GM12878 (cell line): ENCODE measurements at regions not wholly inside any gene's neighbourhood (a gene's known extent, or its start where the extent isn't known, plus 50 kb on each side); places are given as distances from the start of the nearest gene placed in this dataset.

Experiments used
- ATAC-seq: fragments of 200-7000 bp; cut with Tn5 transposase; 3 replicates; pipeline ENCODE4 v1.9.1; 2020; ENCODE audit warnings: mild to moderate bottlenecking, moderate library complexity
- BruUV-seq: library from RNA; stranded (reverse); fragments of 400-500 nt; replicated peaks from 2 replicates; lab custom pipeline; 2021; lab: Mats Ljungman, UMichigan
- CTCF ChIA-PET: fragments of 300-600 bp; sonication (Branson Sonifier 250); formaldehyde crosslinking; extraction: SDS; loops from one replicate; lab custom pipeline; 2021; ENCODE audit warnings: inconsistent platforms; lab: Yijun Ruan, JAX
- POLR2A ChIA-PET: fragments of 350-600 bp; formaldehyde crosslinking; extraction: SDS; loops from one replicate; lab custom pipeline; 2021; ENCODE audit warnings: inconsistent platforms; lab: Charles Lee
- RAD21 ChIA-PET: fragments of 300-600 bp; sonication (Branson Sonifier 250); formaldehyde crosslinking; loops from one replicate; lab custom pipeline; 2023; ENCODE audit warnings: antibody characterized with exemption; ENCODE audit not compliant: unreplicated experiment; lab: Charles Lee
- SMC1A ChIA-PET: fragments of 300-600 bp; sonication (Branson Sonifier 250); formaldehyde crosslinking; loops from one replicate; lab custom pipeline; 2023; ENCODE audit not compliant: unreplicated experiment, uncharacterized antibody; lab: Charles Lee
- DNase-seq: peaks from one replicate; pipeline ENCODE4 v3.0.0-alpha.2; 2011; ENCODE audit warnings: low read depth, low spot score
- FAIRE-seq: peaks from 3 replicates; lab custom pipeline; 2011; peaks lifted over from hg19 to GRCh38; lab: Jason Lieb, UNC
- H2AFZ ChIP-seq: 2 replicates; pipeline ENCODE4 v1.6.0; 2011; ENCODE audit warnings: low read depth, low read length, control low read depth; ENCODE audit not compliant: control insufficient read depth
- H3K27ac ChIP-seq: 2 replicates; pipeline ENCODE4 v1.5.1; 2011; ENCODE audit warnings: control low read depth; ENCODE audit not compliant: control insufficient read depth, insufficient read depth
- H3K27me3 ChIP-seq, 2 experiments: replicated peaks in 1 of 2; 2 replicates each; pipeline versions ENCODE4 v1.6.0 to v1.6.1; 2011; ENCODE audit warnings: low read length in 1 of 2; ENCODE audit not compliant: control insufficient read depth in 2 of 2, insufficient read depth in 2 of 2
- H3K36me3 ChIP-seq, 2 experiments: 2 replicates each; pipeline ENCODE4 v1.5.1; 2011; ENCODE audit warnings: low read length in 1 of 2; ENCODE audit not compliant: control insufficient read depth in 2 of 2, insufficient read depth in 2 of 2
- H3K4me1 ChIP-seq: 2 replicates; pipeline ENCODE4 v1.6.1; 2011; ENCODE audit warnings: mild to moderate bottlenecking, low read length, moderate library complexity, mixed read lengths; ENCODE audit not compliant: control insufficient read depth, insufficient read depth
- H3K4me2 ChIP-seq: 2 replicates; pipeline ENCODE4 v1.6.0; 2011; ENCODE audit warnings: control low read depth; ENCODE audit not compliant: control insufficient read depth, insufficient read depth
- H3K4me3 ChIP-seq: fragments of 200-600 bp; sonication (generic); 2 replicates; pipeline ENCODE4 v1.5.1; 2016
- H3K79me2 ChIP-seq: 2 replicates; pipeline ENCODE4 v1.6.0; 2011; ENCODE audit warnings: low read length; ENCODE audit not compliant: control insufficient read depth, insufficient read depth
- H3K9ac ChIP-seq: 2 replicates; pipeline ENCODE4 v1.8.0; 2011; ENCODE audit warnings: low read length, control low read depth, mixed read lengths; ENCODE audit not compliant: control insufficient read depth, insufficient read depth
- H3K9me3 ChIP-seq: replicated peaks from 3 replicates; pipeline ENCODE4 v1.5.1; 2011; ENCODE audit warnings: mild to moderate bottlenecking, low read length; ENCODE audit not compliant: control insufficient read depth, insufficient read depth
- H4K20me1 ChIP-seq: 2 replicates; pipeline ENCODE4 v1.6.0; 2011; ENCODE audit not compliant: control insufficient read depth, insufficient read depth
- BMI1 ChIP-seq: fragments of 450-650 bp; IDR thresholded peaks from 2 replicates; pipeline ENCODE4 v1.6.1; 2016; ENCODE audit warnings: mild to moderate bottlenecking, moderate library complexity, borderline replicate concordance
- CHD4 ChIP-seq: fragments of 200-600 bp; sonication (generic); IDR thresholded peaks from 2 replicates; pipeline ENCODE4 v1.6.1; 2016; ENCODE audit warnings: mild to moderate bottlenecking
- HDAC2 ChIP-seq: fragments of 200-600 bp; sonication (generic); IDR thresholded peaks from 2 replicates; pipeline ENCODE4 v1.6.1; 2017
- JUNB ChIP-seq: IDR thresholded peaks from 2 replicates; pipeline ENCODE4 v1.6.1; 2016; ENCODE audit warnings: antibody characterized with exemption, mild to moderate bottlenecking
- LARP7 ChIP-seq: fragments of 450-650 bp; IDR thresholded peaks from 2 replicates; pipeline ENCODE4 v1.6.1; 2017; ENCODE audit warnings: mild to moderate bottlenecking
- RB1 ChIP-seq: fragments of 450-650 bp; formaldehyde crosslinking; IDR thresholded peaks from 2 replicates; pipeline ENCODE4 v1.6.1; 2017; ENCODE audit warnings: mild to moderate bottlenecking, borderline replicate concordance
- RCOR1 ChIP-seq: conservative IDR thresholded peaks from 2 replicates; pipeline ENCODE4 v1.6.1; 2012; ENCODE audit warnings: low read depth, low read length, improper control_type of control experiment
- SIX5 ChIP-seq: IDR thresholded peaks from 2 replicates; pipeline ENCODE4 v1.6.1; 2011; ENCODE audit warnings: mild to moderate bottlenecking, low read depth, low read length, moderate library complexity; ENCODE audit not compliant: severe bottlenecking
- SPI1 ChIP-seq: IDR thresholded peaks from 2 replicates; pipeline ENCODE4 v1.6.1; 2011; ENCODE audit warnings: low read depth, mild to moderate bottlenecking, low read length, moderate library complexity, borderline replicate concordance; ENCODE audit not compliant: insufficient read depth
- ZNF217 ChIP-seq: fragments of 450-650 bp; IDR thresholded peaks from 2 replicates; pipeline ENCODE4 v1.6.1; 2017; ENCODE audit warnings: antibody characterized with exemption, mild to moderate bottlenecking
- ZNF274 ChIP-seq: IDR thresholded peaks from one replicate; pipeline ENCODE4 v1.8.0; 2011; ENCODE audit not compliant: insufficient read length, insufficient read depth
- ZNF622 ChIP-seq: fragments of 450-650 bp; IDR thresholded peaks from 2 replicates; pipeline ENCODE4 v1.6.1; 2017; ENCODE audit warnings: mild to moderate bottlenecking, inconsistent platforms
- ZSCAN29 ChIP-seq: fragments of 450-650 bp; IDR thresholded peaks from 2 replicates; pipeline ENCODE4 v1.6.1; 2017; ENCODE audit warnings: mild to moderate bottlenecking, moderate library complexity
- in situ Hi-C: fragments of 300-500 bp; cut with MboI; formaldehyde crosslinking; loops from 9 replicates; pipeline ENCODE4 v1.14.3; 2018; ENCODE audit warnings: mixed read lengths
- intact Hi-C: fragments of 100-400 bp; cut with micrococcal nuclease; formaldehyde crosslinking; loops from one replicate; pipeline ENCODE4 v1.14.2; 2022; ENCODE audit not compliant: unreplicated experiment
- TF ChIP-seq, protein P1 (sequence below): fragments of 450-650 bp; IDR thresholded peaks from 2 replicates; pipeline ENCODE4 v1.6.1; 2018; ENCODE audit warnings: mild to moderate bottlenecking, low read depth, moderate library complexity; ENCODE audit not compliant: partially characterized antibody
- TF ChIP-seq, protein P2 (sequence below): IDR thresholded peaks from 2 replicates; pipeline ENCODE4 v1.6.1; 2011; ENCODE audit warnings: low read depth, low read length, improper control_type of control experiment, borderline replicate concordance
- TF ChIP-seq, protein P3 (sequence below): fragments of 450-650 bp; IDR thresholded peaks from 2 replicates; pipeline ENCODE4 v1.6.1; 2018; ENCODE audit warnings: borderline replicate concordance, mild to moderate bottlenecking; ENCODE audit not compliant: partially characterized antibody
- TF ChIP-seq, protein P4 (sequence below): IDR thresholded peaks from 2 replicates; pipeline ENCODE4 v1.6.1; 2012; ENCODE audit warnings: low read length, inconsistent platforms

DNA sequence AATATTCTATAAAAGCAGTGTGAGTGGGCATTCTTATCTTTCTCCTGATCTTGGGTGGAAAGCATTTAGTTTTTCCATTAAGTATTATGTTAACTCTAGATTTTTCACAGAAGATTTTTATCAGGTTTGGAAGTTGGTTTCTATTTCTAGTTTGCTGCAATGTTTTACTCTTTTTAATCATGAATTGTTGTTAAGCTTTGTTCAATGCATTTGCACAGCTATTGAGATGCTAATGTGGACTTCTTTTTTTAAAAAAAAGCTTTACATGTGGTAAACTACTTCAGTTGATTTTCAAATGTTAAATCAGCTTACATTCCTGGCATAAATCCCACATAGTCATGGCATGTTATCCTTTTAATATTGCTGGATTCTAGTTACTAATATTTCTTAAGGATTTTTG, 363.6 kb upstream of the NRP1 start:
- Histone ChIP-seq H4K20me1 (no peaks in the 10 kb centered on the region), H3K27me3 (no peaks in the 10 kb centered on the region), H3K4me1 (no peaks in the 10 kb centered on the region), H3K79me2 (no peaks in the 10 kb centered on the region), H3K27ac (no peak overlapping the region)
- TF ChIP-seq BMI1 (no peak), ZNF274 (no peak), JUNB (no peak), SPI1 (no peak), CHD4 (no peak), ZNF217 (no peak), RCOR1 (no peak), LARP7 (no peak), ZNF622 (no peak), ZSCAN29 (no peak), RB1 (no peak), HDAC2 (no peak), SIX5 (no peak)
- TF ChIP-seq, protein P1, sequence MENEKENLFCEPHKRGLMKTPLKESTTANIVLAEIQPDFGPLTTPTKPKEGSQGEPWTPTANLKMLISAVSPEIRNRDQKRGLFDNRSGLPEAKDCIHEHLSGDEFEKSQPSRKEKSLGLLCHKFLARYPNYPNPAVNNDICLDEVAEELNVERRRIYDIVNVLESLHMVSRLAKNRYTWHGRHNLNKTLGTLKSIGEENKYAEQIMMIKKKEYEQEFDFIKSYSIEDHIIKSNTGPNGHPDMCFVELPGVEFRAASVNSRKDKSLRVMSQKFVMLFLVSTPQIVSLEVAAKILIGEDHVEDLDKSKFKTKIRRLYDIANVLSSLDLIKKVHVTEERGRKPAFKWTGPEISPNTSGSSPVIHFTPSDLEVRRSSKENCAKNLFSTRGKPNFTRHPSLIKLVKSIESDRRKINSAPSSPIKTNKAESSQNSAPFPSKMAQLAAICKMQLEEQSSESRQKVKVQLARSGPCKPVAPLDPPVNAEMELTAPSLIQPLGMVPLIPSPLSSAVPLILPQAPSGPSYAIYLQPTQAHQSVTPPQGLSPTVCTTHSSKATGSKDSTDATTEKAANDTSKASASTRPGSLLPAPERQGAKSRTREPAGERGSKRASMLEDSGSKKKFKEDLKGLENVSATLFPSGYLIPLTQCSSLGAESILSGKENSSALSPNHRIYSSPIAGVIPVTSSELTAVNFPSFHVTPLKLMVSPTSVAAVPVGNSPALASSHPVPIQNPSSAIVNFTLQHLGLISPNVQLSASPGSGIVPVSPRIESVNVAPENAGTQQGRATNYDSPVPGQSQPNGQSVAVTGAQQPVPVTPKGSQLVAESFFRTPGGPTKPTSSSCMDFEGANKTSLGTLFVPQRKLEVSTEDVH, result no peak
- TF ChIP-seq, protein P2, sequence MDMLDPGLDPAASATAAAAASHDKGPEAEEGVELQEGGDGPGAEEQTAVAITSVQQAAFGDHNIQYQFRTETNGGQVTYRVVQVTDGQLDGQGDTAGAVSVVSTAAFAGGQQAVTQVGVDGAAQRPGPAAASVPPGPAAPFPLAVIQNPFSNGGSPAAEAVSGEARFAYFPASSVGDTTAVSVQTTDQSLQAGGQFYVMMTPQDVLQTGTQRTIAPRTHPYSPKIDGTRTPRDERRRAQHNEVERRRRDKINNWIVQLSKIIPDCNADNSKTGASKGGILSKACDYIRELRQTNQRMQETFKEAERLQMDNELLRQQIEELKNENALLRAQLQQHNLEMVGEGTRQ, result no peak
- TF ChIP-seq, protein P3, sequence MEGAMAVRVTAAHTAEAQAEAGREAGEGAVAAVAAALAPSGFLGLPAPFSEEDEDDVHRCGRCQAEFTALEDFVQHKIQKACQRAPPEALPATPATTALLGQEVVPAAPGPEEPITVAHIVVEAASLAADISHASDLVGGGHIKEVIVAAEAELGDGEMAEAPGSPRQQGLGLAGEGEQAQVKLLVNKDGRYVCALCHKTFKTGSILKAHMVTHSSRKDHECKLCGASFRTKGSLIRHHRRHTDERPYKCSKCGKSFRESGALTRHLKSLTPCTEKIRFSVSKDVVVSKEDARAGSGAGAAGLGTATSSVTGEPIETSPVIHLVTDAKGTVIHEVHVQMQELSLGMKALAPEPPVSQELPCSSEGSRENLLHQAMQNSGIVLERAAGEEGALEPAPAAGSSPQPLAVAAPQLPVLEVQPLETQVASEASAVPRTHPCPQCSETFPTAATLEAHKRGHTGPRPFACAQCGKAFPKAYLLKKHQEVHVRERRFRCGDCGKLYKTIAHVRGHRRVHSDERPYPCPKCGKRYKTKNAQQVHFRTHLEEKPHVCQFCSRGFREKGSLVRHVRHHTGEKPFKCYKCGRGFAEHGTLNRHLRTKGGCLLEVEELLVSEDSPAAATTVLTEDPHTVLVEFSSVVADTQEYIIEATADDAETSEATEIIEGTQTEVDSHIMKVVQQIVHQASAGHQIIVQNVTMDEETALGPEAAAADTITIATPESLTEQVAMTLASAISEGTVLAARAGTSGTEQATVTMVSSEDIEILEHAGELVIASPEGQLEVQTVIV, result no peak
- TF ChIP-seq, protein P4, sequence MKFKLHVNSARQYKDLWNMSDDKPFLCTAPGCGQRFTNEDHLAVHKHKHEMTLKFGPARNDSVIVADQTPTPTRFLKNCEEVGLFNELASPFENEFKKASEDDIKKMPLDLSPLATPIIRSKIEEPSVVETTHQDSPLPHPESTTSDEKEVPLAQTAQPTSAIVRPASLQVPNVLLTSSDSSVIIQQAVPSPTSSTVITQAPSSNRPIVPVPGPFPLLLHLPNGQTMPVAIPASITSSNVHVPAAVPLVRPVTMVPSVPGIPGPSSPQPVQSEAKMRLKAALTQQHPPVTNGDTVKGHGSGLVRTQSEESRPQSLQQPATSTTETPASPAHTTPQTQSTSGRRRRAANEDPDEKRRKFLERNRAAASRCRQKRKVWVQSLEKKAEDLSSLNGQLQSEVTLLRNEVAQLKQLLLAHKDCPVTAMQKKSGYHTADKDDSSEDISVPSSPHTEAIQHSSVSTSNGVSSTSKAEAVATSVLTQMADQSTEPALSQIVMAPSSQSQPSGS, result no peak
- TF ChIP-seq, all 136 proteins: peak for 0
- no peak overlapping the region for H2AFZ ChIP-seq
- in situ Hi-C loops, result no loop called here
- no TSS peak for BruUV-seq
- no peak overlapping the region for H3K4me3 ChIP-seq
- intact Hi-C loops, result no loop called here
- H3K9ac ChIP-seq, result no peak overlapping the region
- RAD21 ChIA-PET, result interaction anchor here (1.4 kb wide), 1 partner anchor 366 kb away, joined by 5 read pairs; no protein-coding TSS in a partner anchor
- ATAC-seq (no peak), FAIRE-seq (no peak), DNase-seq (no peak)
- POLR2A ChIA-PET, result no interaction called here
- H3K9me3 ChIP-seq, result no peaks in the 10 kb centered on the region
- H3K36me3 ChIP-seq, result no peaks in the 10 kb centered on the region
- SMC1A ChIA-PET, result interaction anchor here (1.0 to 1.3 kb wide), 3 partner anchors 12 to 131 kb away, joined by 3 read pairs; no protein-coding TSS in a partner anchor
- CTCF ChIA-PET, result no interaction called here
- no peak overlapping the region for H3K4me2 ChIP-seq
